GM12891 (cell line): ENCODE measurements at regions not wholly inside any gene's neighbourhood (a gene's known extent, or its start where the extent isn't known, plus 50 kb on each side); places are given as distances from the start of the nearest gene placed in this dataset.
"Not testable (repeated sequence)": the region's sequence is repeated elsewhere in the genome, so short reads cannot be mapped to it uniquely, and the experiment has no call there.

Experiments
- DNase-seq: peaks from one replicate; pipeline ENCODE4 v3.0.0; 2011; ENCODE audit warnings: low spot score; ENCODE audit not compliant: insufficient read length
- FAIRE-seq: peaks from 2 replicates; lab custom pipeline; 2011; peaks lifted over from hg19 to GRCh38; lab: Jason Lieb, UNC
- PAX5 ChIP-seq: IDR thresholded peaks from 2 replicates; pipeline ENCODE4 v1.6.1; 2011; ENCODE audit warnings: low read length, moderate library complexity, mild to moderate bottlenecking; ENCODE audit not compliant: insufficient read depth, severe bottlenecking
- POLR2A ChIP-seq: IDR thresholded peaks from 2 replicates; pipeline ENCODE4 v1.6.1; 2011; ENCODE audit warnings: low read depth, low read length, control low read depth
- POLR2AphosphoS5 ChIP-seq: IDR thresholded peaks from 2 replicates; pipeline ENCODE4 v1.6.1; 2011; ENCODE audit warnings: low read depth, low read length, control low read depth
- POU2F2 ChIP-seq: IDR thresholded peaks from 2 replicates; pipeline ENCODE4 v1.6.1; 2011; ENCODE audit warnings: low read depth, mild to moderate bottlenecking, control low read depth, low read length, moderate library complexity
- SPI1 ChIP-seq: IDR thresholded peaks from 2 replicates; pipeline ENCODE4 v1.6.1; 2011; ENCODE audit warnings: low read depth, low read length, control low read depth
- TAF1 ChIP-seq: IDR thresholded peaks from 2 replicates; pipeline ENCODE4 v1.6.1; 2011; ENCODE audit warnings: low read depth, low read length, control low read depth

DNA sequence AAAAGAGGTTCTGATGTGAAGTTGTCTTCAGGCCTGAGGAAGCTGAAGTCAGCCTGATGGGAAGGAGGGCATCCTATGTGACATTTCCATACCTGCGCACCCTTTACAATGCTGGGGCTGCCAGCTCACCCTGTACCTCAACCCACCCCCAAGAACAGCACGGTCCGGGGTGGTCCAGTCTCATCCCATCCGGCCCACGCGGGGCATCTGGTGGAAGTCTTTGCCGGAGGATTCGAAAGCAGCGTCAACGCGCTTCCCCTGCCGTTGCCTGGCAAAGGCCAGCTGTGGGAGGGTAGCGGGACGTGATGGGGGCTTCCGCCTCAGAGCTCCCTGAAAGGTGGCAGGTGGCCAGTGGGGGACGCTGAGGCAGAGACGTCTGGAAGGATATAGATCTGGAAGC is 113.6 kb upstream of the ANKRD30BL start:
- no peak for DNase-seq

DNA sequence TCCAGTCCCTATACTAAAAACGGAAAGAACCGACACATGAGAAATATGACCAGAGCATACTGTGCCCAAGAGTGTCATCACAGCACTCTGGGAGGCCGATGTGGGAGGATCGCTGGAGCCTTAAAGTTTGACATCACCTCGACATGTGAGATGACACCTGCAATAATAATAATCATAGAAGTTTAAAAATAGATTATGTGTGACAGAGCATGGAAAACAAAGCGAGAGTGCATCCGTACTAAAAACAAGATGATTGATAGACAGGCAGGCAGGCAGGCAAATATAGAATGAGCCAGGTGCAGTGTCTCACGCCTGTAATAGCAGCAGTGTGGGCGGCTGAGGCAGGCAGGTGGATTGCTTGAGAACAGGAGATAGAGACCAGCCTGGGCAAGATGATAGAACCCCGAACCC is 114.8 kb upstream of the ANKRD30BL start:
- DNase-seq (no peak), FAIRE-seq (no peak)
- TF ChIP-seq POLR2A (no peak), POU2F2 (no peak), TAF1 (no peak), POLR2AphosphoS5 (no peak), SPI1 (no peak), PAX5 (no peak)

More for the DNA sequence above, 113.6 kb upstream of the ANKRD30BL start:
- no peak for FAIRE-seq
- TF ChIP-seq POLR2AphosphoS5 (no peak), SPI1 (no peak), PAX5 (no peak), POLR2A (no peak), POU2F2 (no peak), TAF1 (no peak)

- DNase-seq: no peak
- no peak for FAIRE-seq
- TF ChIP-seq POU2F2 (no peak), SPI1 (no peak), PAX5 (no peak), POLR2A (no peak), TAF1 (no peak), POLR2AphosphoS5 (no peak)
These were observed 116.5 kb upstream of the ANKRD30BL start for GRCh38 chr2:132278267-132278666.

DNA sequence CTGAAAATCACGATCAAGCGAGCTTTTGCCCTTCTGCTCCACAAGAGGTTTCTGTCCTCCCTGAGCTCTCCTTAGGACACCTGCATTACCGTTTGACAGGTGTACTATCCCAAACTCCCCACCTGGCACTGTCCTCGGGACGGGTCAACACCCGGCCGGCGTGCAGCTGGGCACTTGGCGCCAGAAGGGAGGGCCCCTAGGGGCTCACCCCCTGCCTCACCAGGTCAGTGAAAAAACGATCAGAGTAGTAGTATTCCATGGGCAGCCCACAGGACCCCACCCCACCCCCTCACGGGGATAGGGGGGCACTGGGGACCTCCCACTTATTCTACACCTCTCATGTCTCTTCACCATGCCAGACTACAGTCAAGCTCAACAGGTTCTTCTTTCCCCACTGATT is 117.6 kb upstream of the ANKRD30BL start:
- no peak for TF ChIP-seq PAX5
- no peak for TF ChIP-seq POU2F2
- TF ChIP-seq POLR2A: no peak
- no peak for TF ChIP-seq TAF1
- no peak for TF ChIP-seq POLR2AphosphoS5
- TF ChIP-seq SPI1: no peak
- FAIRE-seq (no peak), DNase-seq (no peak)

GRCh38 chr2:132279930-132280615 is 118.3 kb upstream of the ANKRD30BL start:
- no peak for TF ChIP-seq POLR2A
- TF ChIP-seq TAF1: no peak
- no peak for TF ChIP-seq PAX5
- no peak for TF ChIP-seq POU2F2
- TF ChIP-seq SPI1: no peak
- TF ChIP-seq POLR2AphosphoS5: no peak
- FAIRE-seq: no peak

GRCh38 chr2:132280912-132281311 is 119.2 kb upstream of the ANKRD30BL start:
- no peak for FAIRE-seq
- no peak for TF ChIP-seq SPI1
- TF ChIP-seq PAX5: no peak
- no peak for TF ChIP-seq POLR2AphosphoS5
- no peak for TF ChIP-seq TAF1
- TF ChIP-seq POU2F2: no peak
- TF ChIP-seq POLR2A: no peak
- no peak for DNase-seq

More at GRCh38 chr2:132279930-132280615, 118.3 kb upstream of the ANKRD30BL start:
- no peak for DNase-seq

- DNase-seq, FAIRE-seq: not testable (repeated sequence)
These were observed 120.4 kb upstream of the ANKRD30BL start for GRCh38 chr2:132282104-132282503.

DNA sequence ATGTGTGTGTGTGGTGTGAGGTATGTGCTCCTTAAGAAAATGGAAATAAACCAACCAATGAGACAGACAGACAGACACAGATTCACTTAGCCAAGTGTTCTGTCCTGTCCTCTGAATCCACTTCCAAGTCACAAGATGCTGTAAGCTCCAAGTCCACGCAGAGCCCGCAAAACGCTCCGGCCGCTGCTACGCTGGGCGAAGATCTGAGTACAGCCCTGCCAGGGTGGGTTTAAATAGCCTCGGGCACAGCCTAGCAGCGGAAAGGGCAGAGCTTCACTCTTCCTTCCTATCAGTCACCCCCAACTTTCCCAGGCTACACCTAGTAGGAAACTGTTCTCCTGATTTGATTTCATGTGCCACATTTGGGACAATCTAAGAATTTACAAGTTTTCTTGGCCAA is 121.2 kb upstream of the ANKRD30BL start:
- peak; percentile 28 for FAIRE-seq
- TF ChIP-seq PAX5 (no peak), POU2F2 (no peak), SPI1 (no peak), TAF1 (no peak), POLR2AphosphoS5 (no peak), POLR2A (no peak)
- DNase-seq: no peak

- FAIRE-seq, DNase-seq: not testable (repeated sequence)
These were observed 124.6 kb upstream of the ANKRD30BL start for GRCh38 chr2:132286289-132286911.

- FAIRE-seq, DNase-seq: not testable (repeated sequence)
These were observed 126.2 kb upstream of the ANKRD30BL start for GRCh38 chr2:132287910-132288309.

DNA sequence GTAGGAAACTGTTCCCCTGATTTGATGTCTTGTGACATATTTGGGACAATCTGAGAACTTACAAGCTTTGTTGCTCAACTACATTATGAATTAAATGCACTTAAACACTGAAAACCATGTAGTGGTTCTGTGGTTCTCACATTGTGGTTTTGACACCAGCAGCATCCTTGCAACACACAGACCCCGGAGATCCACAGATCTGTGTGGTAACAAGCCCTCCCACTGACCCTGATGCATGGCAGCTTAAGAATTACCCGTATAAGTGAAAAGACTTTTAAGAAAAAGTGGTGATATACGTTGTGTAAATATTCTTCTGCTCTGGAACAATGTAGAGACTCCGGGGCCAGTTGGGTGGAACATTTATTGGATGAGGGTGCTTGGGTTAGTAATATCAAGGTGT is 127.4 kb upstream of the ANKRD30BL start:
- DNase-seq, FAIRE-seq: not testable (repeated sequence)

DNA sequence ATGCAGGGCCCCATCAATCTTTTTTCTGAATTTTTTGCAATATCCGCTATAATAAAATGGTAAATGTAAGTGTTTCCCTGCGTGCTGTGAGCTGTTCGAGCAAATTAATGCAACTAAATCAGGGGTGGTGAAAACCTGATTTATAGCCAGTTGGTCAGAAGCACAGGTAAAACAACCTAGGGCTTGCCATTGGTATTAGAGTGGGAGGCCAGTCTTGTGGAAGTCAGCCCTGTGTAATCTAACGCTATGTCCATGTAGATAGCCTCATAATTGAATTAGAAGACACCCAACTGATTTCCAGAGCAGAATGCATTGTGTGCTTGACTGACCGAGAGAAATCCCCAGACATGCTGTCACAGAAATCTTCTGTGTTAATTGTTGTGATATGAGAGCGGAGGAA is 126.8 kb upstream of the GPR39 start:
- DNase-seq, FAIRE-seq: not testable (repeated sequence)

- not testable (repeated sequence) for FAIRE-seq
These were observed 115.8 kb upstream of the GPR39 start for GRCh38 chr2:132300592-132301378.

GRCh38 chr2:132304661-132305380 is 111.8 kb upstream of the GPR39 start:
- DNase-seq, FAIRE-seq: not testable (repeated sequence)

More at GRCh38 chr2:132300592-132301378, 115.8 kb upstream of the GPR39 start:
- DNase-seq: not testable (repeated sequence)
